GM19099 (cell line): ENCODE measurements at regions not wholly inside any gene's neighbourhood (a gene's known extent, or its start where the extent isn't known, plus 50 kb on each side); places are given as distances from the start of the nearest gene placed in this dataset.
A peak's percentile ranks its signal among the peaks of the same experiment; 100 is the strongest.

Source experiments
- POLR2A ChIP-seq: IDR thresholded peaks from 3 replicates; pipeline ENCODE4 v1.6.1; 2011; ENCODE audit warnings: low read depth; ENCODE audit not compliant: insufficient read length; ENCODE audit errors: extremely low read depth

DNA sequence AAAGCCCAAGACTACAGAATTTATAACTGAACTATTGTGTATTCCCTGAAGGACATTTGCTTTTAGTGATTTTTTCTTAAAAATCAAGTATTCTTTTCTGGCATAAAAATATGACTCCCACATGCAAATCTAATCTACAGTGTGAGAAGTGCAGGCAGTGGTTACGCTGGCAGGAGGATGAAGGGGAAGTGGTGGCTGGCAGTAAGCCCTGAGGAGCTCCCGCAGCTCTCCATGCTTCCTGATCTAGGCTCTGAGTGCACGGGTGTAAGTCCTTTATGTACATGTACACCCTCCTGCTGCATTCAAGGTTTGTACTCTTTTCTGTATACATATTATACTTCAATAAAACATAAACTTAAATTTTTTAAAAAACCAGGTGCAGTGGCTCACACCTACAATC lies 67.5 kb upstream of the PRDX6 start:
- peak; percentile 25 for TF ChIP-seq POLR2A

DNA sequence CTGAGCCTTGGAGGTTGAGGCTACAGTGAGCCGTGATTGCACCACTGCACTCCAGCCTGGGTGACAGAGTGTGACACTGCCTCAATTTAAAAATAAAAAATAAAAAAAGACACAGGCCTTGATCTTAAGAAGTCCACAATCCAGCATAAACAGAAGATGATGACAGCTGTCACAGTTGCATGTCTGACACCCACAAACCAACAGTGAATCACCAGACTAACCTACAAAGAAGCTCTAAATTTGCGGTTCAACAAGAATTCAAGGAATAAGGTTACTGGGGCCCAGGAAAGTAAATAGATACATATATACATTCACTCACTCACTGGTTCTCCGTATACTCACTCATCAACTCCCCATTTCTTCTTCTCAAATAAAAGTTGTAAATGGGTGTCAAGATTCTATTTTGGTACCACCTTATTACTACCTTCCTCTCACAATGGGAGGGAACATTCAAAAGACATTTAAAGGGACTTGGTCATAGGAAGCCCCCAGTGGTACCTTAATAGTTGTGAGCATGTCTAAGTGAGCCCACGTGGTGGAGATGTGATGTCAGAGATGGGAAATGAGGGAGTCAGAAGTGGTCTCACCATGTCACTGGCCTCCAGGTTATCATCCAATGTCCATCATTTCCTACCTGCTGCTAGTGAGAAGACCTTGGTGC lies 66.9 kb upstream of the PRDX6 start:
- no peak for TF ChIP-seq POLR2A

DNA sequence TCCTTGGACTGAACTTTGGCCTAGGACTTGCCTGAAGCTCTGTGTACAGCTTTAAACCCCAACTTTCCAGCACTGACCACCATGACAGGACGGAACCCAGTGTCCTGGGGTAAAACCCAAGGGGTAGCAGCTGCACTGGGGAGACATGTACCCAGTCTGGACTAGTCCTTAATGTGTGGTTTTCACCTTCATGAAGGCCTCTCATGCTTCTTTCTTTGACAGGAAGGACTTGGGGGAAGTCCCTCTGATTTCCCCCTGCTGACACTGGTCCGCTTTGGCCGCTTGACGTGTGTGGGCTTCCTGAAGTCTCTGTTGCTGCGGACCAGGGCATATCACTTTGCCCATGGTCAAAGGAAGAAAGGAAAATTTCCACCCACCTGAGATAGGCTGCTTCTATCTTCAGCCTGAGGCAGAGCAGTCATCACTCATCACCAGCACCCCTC lies 66.3 kb upstream of the PRDX6 start:
- peak; percentile 45 for TF ChIP-seq POLR2A

DNA sequence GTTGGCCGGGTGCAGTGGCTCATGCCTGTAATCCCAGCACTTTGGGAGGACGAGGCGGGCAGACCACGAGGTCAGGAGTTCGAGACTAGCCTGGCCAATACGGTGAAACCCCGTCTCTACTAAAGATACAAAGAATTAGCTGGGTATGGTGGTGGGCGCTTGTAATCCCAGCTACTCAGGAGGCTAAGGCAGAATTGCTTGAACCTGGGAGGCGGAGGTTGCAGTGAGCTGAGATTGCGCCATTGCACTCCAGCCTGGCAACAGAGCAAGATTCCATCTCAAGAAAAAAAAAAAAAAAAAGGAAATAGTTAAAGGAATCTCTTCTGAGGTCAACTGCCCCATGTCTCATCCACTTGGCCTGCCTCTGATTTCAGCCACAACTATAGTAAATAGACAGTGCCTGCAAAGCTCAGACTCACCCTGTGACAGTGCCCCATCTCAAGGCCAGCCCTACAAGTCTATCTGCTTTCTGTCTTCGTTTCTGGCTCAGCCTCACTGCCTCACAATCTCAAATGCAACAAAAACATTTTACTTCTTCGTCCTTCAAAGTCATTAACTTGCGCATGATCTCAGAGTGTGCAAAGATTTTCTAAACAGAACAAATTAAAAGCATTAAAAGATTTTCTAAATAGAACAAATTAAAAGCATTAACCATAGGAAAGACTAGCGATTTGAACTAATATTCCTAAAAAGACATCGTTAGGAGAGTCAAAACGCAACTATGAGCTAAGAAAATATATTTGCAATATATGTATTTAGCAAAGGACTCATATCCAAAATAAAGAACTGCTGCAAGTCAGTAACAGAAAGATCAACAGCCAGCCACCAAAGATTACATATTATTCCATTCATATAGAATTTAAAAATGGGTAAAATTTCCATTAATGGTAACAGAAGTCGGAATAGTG lies 65.0 kb upstream of the PRDX6 start:
- no peak for TF ChIP-seq POLR2A

DNA sequence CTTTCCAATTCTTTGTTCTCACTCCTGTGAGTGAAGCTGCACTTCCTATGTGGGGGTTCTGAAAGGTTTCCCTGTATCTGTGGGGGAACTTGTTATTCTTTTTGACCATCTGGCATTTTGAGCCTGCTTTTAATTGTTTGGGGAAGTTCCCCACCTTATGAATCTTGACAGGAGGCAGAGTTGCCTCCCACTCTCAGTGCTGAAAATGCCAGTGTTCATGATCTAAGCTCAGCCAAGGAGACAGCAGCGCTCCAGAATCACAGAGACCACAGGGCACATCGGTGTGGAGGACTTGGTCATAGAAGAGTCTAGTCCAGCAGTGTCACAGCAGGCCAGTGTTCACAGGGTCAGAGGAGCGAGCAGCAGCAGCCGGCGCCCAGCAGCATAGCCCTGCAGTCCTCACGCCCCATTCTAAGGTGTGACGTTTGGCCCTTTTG lies 63.8 kb upstream of the PRDX6 start:
- peak; percentile 52 for TF ChIP-seq POLR2A

DNA sequence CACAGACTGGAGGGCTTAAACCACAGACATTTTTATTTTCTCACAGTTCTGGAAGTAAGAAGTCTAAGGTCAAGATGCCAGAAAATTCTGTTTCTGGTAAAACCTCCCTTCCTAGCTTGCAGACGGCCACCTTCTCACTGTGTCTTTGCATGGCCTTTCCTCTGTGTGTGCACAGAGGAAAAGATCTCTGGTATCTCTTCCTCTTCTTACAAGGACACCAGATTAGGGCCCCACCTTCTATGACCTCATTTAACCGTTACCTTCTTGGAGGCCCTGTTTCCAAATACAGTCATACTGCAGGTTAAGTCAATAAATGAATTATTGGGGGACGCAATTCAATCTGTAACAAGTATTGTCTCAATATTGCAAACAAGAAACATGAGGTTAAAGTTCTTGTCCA lies 63.0 kb upstream of the PRDX6 start:
- TF ChIP-seq POLR2A, result peak; percentile 74

DNA sequence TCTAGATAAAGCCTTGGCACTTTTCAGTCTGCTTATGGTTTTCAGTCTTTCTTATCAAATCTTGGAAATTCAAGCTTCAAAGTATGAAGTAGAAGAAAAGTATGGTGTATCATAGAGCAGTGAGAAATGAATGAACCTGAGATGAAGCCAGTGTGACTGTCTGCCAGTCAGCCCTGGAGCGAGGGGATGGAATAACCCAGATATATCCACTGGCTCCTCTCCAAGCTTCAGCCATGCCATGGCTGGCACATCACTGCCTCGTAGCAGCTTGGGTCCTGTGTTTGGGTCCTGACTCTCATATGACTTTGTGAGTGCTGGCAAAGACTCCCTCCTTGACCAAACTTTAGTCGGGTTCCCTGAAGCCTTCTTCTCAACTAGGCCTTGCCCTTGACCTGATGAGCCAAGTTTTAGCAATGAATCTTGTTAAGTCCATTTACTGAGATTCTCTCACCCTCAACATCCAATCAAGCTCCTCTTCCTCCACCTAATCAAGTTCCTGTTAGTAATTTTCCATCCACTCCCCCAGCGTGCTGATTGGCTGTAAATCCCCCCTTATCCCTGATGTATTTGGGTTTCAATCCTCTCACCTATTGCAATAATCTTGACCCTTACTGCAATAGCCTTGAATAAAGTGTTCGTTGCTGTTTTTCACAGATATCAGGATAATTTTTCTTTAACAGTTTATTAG lies 62.5 kb upstream of the PRDX6 start:
- TF ChIP-seq POLR2A, result no peak

DNA sequence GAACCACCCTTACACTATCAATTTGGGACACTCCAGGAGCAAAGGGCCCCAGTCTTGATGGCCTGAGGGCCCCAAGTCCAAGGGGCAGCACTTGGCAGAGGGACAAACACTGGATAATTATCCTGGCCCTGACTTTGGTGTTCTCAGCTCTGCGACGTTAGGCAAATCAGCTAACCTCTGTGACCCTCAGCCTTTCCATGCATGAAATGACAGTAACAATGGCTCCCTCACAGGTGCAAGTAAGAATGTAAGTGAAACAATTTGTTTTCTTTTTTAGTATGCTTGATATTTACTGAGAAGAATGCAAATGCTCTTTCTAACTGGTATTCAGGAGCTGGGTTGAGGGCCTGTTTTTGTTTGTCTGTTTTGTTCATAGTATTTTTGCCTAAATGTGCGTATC lies 61.6 kb upstream of the PRDX6 start:
- TF ChIP-seq POLR2A, result no peak

DNA sequence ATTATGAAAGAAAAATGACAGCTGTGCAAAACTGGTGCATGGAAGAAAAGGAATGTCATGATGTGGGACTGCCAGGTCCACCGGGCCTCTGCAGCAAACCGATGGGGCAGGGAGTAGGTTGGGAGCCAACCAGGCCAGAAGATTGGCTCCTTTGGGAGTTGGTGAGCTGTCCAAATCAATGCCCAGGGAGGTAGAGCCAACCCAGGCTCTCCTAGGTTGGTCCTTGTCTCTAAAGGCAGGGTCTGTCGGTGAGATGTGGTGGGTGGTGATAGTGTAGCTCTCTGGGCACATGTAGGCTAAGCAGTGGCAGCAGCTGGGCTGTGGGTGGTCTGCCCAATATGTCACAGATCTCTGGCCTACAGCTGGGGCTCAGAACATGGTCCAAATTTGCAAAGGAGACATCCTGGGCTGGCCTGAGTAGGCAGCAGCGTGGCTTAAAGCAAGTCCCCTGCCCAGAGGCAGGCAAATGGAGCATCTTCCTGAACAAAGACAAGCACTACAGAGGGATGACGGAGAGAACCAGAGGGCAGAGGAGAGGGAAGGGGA lies 61.2 kb upstream of the PRDX6 start:
- TF ChIP-seq POLR2A, result no peak

DNA sequence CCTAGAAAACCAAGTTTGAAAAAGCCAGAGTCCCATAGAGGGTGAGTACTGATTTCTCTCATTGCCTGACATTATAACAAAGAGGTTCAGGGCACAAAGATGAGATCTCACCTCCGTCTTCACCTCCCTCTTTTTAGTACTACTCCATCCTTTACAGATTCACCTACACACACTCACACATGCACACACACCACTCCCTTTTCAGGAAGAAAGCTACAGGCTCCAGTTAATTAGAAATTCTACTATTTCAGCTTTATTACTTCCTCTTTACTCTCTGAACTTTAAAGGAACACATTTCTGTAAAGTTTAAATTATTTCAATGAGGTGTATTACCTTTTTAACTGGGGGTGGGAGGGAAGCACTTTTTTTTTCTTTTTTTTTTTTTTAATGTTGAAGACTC lies 59.6 kb upstream of the PRDX6 start:
- TF ChIP-seq POLR2A, result no peak

DNA sequence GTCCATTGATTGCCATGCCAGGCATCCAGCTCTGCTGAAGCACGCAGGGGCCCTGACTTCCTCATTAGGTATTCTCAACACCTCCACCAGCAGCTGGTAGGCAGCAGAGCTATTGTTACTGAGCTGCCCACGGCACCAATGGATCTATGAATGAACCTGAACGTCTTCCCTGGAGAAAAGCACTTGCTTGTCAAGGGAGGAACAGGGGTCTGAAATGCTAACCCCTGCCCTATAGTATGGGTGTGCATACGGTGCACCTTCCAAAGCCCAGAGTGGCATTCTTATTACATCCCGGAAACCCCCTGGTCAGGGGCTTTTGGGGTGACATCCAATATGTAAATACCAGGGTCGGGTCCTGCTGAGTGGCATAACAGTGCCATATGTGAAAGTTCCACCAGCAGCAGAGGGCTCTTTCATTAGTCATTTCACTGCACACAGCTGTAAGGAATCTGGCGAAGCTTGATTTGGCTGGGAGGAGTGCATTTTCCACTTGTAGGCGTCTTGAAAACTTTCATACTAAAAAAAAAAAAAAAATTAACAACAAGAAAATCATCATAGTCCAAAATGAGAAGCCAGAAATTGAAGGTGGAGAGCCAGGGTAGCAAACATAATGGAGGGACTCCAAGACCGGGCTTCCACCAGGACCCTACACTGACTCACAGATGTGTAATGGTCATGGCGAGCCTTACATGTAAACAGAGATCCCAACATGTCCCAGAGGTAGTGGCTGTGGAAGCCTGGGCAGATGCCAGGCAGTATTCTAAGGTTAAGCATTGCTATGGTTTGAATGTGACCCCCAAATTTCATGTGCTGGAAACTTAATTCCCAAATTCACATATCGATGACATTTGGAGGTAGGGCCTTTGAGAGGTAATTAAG lies 58.8 kb upstream of the PRDX6 start:
- TF ChIP-seq POLR2A, result peak; percentile 41

DNA sequence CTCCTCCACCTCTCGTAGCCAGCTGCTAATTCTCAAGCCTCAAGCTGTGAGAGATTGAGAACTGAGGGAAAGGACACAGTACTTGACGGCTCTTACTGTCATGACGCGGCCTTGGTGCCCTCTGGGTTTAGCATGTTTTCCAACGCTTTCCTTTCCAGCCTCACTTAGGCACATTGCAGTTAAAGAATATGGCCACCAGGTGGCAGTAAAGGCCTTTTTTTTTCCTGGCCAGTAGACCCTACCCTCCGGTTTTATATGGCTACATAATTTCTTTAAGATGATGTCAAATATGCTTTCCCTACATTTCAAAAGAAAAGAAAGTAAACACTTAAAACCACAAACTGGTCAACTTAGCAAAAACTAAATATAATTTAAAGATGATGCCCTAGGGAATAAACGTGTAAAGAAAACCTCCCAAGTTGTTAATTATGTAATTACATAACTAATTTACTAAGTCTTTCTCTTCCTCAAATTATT lies 56.8 kb upstream of the PRDX6 start:
- no peak for TF ChIP-seq POLR2A

DNA sequence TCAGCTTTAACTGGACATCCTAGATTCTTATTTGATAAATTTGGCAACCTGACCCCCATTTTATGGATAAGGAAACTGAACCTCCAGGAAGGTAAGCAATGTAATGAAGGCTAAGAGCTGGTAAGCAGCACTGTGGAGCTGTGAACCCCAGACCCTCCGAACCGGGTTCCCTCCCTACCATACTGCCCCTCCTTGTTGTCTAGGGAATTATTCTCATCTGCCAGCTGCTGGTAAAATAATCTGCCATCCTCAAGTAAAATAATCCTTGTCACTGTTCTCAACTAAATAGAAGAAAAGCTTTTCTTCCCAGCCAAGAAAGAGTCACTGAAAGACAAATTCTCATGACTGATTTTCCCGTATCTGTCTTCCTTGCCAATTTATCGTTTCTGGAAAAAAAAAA lies 55.8 kb upstream of the PRDX6 start:
- no peak for TF ChIP-seq POLR2A

DNA sequence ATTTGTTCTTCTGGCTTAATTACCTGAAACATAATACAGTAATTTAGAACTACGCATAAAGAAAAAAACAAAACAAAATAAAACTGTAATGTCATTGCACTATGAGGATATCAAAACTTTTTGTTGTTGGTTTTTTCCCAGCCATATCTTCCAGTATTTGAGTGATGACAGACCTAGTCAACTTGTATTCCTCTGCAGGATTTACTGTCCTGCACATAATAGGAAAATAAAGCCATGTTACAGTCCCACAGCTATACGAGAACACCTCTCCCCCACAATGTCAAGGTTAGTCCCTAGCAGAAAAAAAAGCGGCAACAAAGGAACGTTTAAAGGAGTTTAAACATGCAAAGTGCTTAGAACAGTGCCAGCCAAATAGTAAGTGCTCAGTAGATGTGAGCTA lies 55.3 kb upstream of the PRDX6 start:
- no peak for TF ChIP-seq POLR2A
